H1 (cell line): ENCODE measurements at regions not wholly inside any gene's neighbourhood (a gene's known extent, or its start where the extent isn't known, plus 50 kb on each side); places are given as distances from the start of the nearest gene placed in this dataset.

Experiments used
- CTCF ChIA-PET: fragments of 300-600 bp; sonication (Branson Sonifier 250); formaldehyde crosslinking; loops from one replicate; lab custom pipeline; 2021; ENCODE audit not compliant: partially characterized antibody; lab: Charles Lee
- POLR2A ChIA-PET: fragments of 300-600 bp; sonication (Branson Sonifier 250); formaldehyde crosslinking; loops from one replicate; lab custom pipeline; 2021; ENCODE audit warnings: inconsistent platforms; ENCODE audit not compliant: partially characterized antibody; lab: Charles Lee
- DNase-seq, 2 experiments: peaks; one replicate each; pipeline versions ENCODE4 v3.0.0 to v3.0.0-alpha.2; 2010 to 2022; ENCODE audit warnings: low spot score in 2 of 2, low read depth in 1 of 2, mixed read lengths in 1 of 2
- FAIRE-seq: peaks from 2 replicates; lab custom pipeline; 2011; peaks lifted over from hg19 to GRCh38; lab: Jason Lieb, UNC
- H2AFZ ChIP-seq: 2 replicates; pipeline ENCODE4 v1.8.1; 2012; ENCODE audit warnings: low read length, inconsistent platforms
- H2AK5ac ChIP-seq: 2 replicates; pipeline ENCODE4 v1.6.1; 2013; ENCODE audit warnings: low read depth, low read length
- H2BK120ac ChIP-seq: replicated peaks from 2 replicates; pipeline ENCODE3; 2013; ENCODE audit warnings: low read depth, low read length, inconsistent platforms
- H2BK12ac ChIP-seq: 2 replicates; pipeline ENCODE4 v1.6.1; 2013; ENCODE audit warnings: low read depth, low read length
- H2BK15ac ChIP-seq: 2 replicates; pipeline ENCODE4 v1.6.1; 2013; ENCODE audit warnings: low read length
- H2BK20ac ChIP-seq: 2 replicates; pipeline ENCODE4 v1.6.1; 2013; ENCODE audit warnings: low read length
- H2BK5ac ChIP-seq: 2 replicates; pipeline ENCODE4 v1.6.1; 2013; ENCODE audit warnings: low read depth, low read length
- H3K14ac ChIP-seq: 2 replicates; pipeline ENCODE4 v1.6.1; 2013; ENCODE audit warnings: inconsistent platforms; ENCODE audit not compliant: insufficient read length
- H3K18ac ChIP-seq: 2 replicates; pipeline ENCODE4 v1.6.1; 2013; ENCODE audit warnings: low read length; ENCODE audit errors: extremely low read depth
- H3K23ac ChIP-seq: 2 replicates; pipeline ENCODE4 v1.6.1; 2013; ENCODE audit warnings: inconsistent platforms; ENCODE audit not compliant: insufficient read length
- H3K23me2 ChIP-seq: 2 replicates; pipeline ENCODE4 v1.6.1; 2013; ENCODE audit warnings: low read depth, low read length
- H3K27ac ChIP-seq: 2 replicates; pipeline ENCODE4 v1.6.1; 2011; ENCODE audit warnings: low read depth, low read length, inconsistent platforms
- H3K27me3 ChIP-seq, 4 experiments: replicated peaks in 1 of 4; 1 replicate in 1 of 4; 2 replicates in 3 of 4; pipeline versions ENCODE4 v1.6.1 to v1.8.1; 2011 to 2013; ENCODE audit warnings: low read length in 3 of 4, mild to moderate bottlenecking in 3 of 4, inconsistent platforms in 2 of 4, mixed read lengths in 2 of 4, moderate library complexity in 1 of 4; ENCODE audit not compliant: control insufficient read depth in 3 of 4, insufficient read depth in 3 of 4; ENCODE audit errors: extremely low read depth in 1 of 4
- H3K36me3 ChIP-seq, 4 experiments: 2 replicates each; pipeline versions ENCODE4 v1.6.1 to v1.8.1; 2011 to 2013; ENCODE audit warnings: mild to moderate bottlenecking in 4 of 4, low read length in 3 of 4, moderate library complexity in 2 of 4, control low read depth in 1 of 4, inconsistent platforms in 1 of 4; ENCODE audit not compliant: insufficient read depth in 4 of 4, control insufficient read depth in 2 of 4
- H3K4ac ChIP-seq: replicated peaks from 2 replicates; pipeline ENCODE3; 2013; ENCODE audit warnings: low read length, low read depth, mixed read lengths, inconsistent platforms; ENCODE audit not compliant: insufficient read length
- H3K4me1 ChIP-seq, 4 experiments: replicated peaks in 1 of 4; 1 replicate in 1 of 4; 2 replicates in 3 of 4; pipeline versions ENCODE4 v1.6.1 to v1.8.1; 2011 to 2013; ENCODE audit warnings: low read length in 3 of 4, inconsistent platforms in 2 of 4, mixed read lengths in 1 of 4; ENCODE audit not compliant: insufficient read depth in 4 of 4, control insufficient read depth in 3 of 4
- H3K4me2 ChIP-seq, 2 experiments: 2 replicates each; pipeline versions ENCODE4 v1.6.1 to v1.8.1; 2011 to 2013; ENCODE audit warnings: low read depth in 2 of 2, low read length in 2 of 2, control low read depth in 1 of 2, inconsistent platforms in 1 of 2, mild to moderate bottlenecking in 1 of 2; ENCODE audit not compliant: insufficient read depth in 1 of 2
- H3K4me3 ChIP-seq, 4 experiments: fragments of 200-600, 300-600 bp in 1 of 4; sonication (generic), shearing (Covaris generic), sonication (Bioruptor Twin) in 1 of 4; 2 replicates each; pipeline versions ENCODE4 v1.5.1 to v1.8.1; 2011 to 2016; ENCODE audit warnings: low read length in 4 of 4, low read depth in 3 of 4, control low read depth in 2 of 4, inconsistent platforms in 2 of 4, mild to moderate bottlenecking in 2 of 4, mixed read lengths in 1 of 4, moderate library complexity in 1 of 4; ENCODE audit not compliant: insufficient read depth in 2 of 4; ENCODE audit errors: extremely low read depth in 1 of 4
- H3K56ac ChIP-seq: replicated peaks from 2 replicates; pipeline ENCODE3; 2013; ENCODE audit warnings: low read depth, mild to moderate bottlenecking, mixed read lengths, low read length, inconsistent platforms; ENCODE audit not compliant: insufficient read length
- H3K79me1 ChIP-seq: 2 replicates; pipeline ENCODE4 v1.6.1; 2013; ENCODE audit warnings: low read depth, low read length, control low read depth
- H3K79me2 ChIP-seq, 2 experiments: 2 replicates each; pipeline versions ENCODE4 v1.6.1 to v1.8.1; 2012 to 2013; ENCODE audit warnings: low read length in 2 of 2, mild to moderate bottlenecking in 2 of 2, inconsistent platforms in 1 of 2; ENCODE audit not compliant: insufficient read depth in 2 of 2, control insufficient read depth in 1 of 2
- H3K9ac ChIP-seq, 4 experiments: replicated peaks in 1 of 4; 1 replicate in 1 of 4; 2 replicates in 3 of 4; pipeline versions ENCODE4 v1.6.1 to v1.8.1; 2011 to 2013; ENCODE audit warnings: low read depth in 3 of 4, low read length in 3 of 4, control low read depth in 2 of 4, mild to moderate bottlenecking in 2 of 4, moderate library complexity in 2 of 4, inconsistent platforms in 1 of 4; ENCODE audit errors: extremely low read depth in 1 of 4
- H3K9me3 ChIP-seq, 2 experiments: 2 replicates each; pipeline versions ENCODE4 v1.6.1 to v1.8.1; 2012 to 2013; ENCODE audit warnings: mild to moderate bottlenecking in 2 of 2, moderate library complexity in 2 of 2, control low read depth in 1 of 2, inconsistent platforms in 1 of 2, low read depth in 1 of 2, low read length in 1 of 2, mixed read lengths in 1 of 2; ENCODE audit not compliant: insufficient read depth in 2 of 2
- H4K20me1 ChIP-seq, 2 experiments: replicated peaks in 1 of 2; 2 replicates each; pipeline versions ENCODE3 to v1.8.1; 2011 to 2013; ENCODE audit warnings: inconsistent platforms in 2 of 2, low read length in 2 of 2, mild to moderate bottlenecking in 1 of 2; ENCODE audit not compliant: insufficient read depth in 2 of 2, control insufficient read depth in 1 of 2
- H4K5ac ChIP-seq: 2 replicates; pipeline ENCODE4 v1.6.1; 2013; ENCODE audit warnings: low read length, low read depth, mixed read lengths, inconsistent platforms; ENCODE audit not compliant: insufficient read length
- H4K8ac ChIP-seq: 2 replicates; pipeline ENCODE4 v1.8.0; 2013; ENCODE audit warnings: mild to moderate bottlenecking, moderate library complexity, low read length, inconsistent platforms; ENCODE audit not compliant: insufficient read depth; ENCODE audit errors: extremely low read depth
- H4K91ac ChIP-seq: replicated peaks from 2 replicates; pipeline ENCODE3; 2013; ENCODE audit warnings: low read length, mixed read lengths, inconsistent platforms; ENCODE audit not compliant: insufficient read length
- BCL11A ChIP-seq, 2 experiments: IDR thresholded peaks; one replicate each; pipeline ENCODE4 v1.6.1; 2011; ENCODE audit warnings: low read depth in 2 of 2, low read length in 2 of 2, mild to moderate bottlenecking in 2 of 2
- BRCA1 ChIP-seq: IDR thresholded peaks from 2 replicates; pipeline ENCODE4 v1.6.1; 2012; ENCODE audit warnings: low read depth, low read length, improper control_type of control experiment
- CREB1 ChIP-seq: IDR thresholded peaks from 2 replicates; pipeline ENCODE4 v1.6.1; 2012; ENCODE audit warnings: inconsistent platforms
- FOSL1 ChIP-seq: IDR thresholded peaks from 2 replicates; pipeline ENCODE4 v1.6.1; 2011; ENCODE audit warnings: mild to moderate bottlenecking, low read depth, low read length, moderate library complexity; ENCODE audit not compliant: insufficient read depth
- GABPA ChIP-seq: IDR thresholded peaks from 2 replicates; pipeline ENCODE4 v1.6.1; 2011; ENCODE audit warnings: mild to moderate bottlenecking, low read length, moderate library complexity, borderline replicate concordance; ENCODE audit not compliant: insufficient read depth
- HDAC2 ChIP-seq, 2 experiments: fragments of 300-600 bp in 1 of 2; sonication (generic) in 1 of 2; IDR thresholded peaks; 2 replicates each; pipeline ENCODE4 v1.6.1; 2011 to 2012; ENCODE audit warnings: low read depth in 2 of 2, low read length in 2 of 2, mild to moderate bottlenecking in 2 of 2, moderate library complexity in 2 of 2, borderline replicate concordance in 1 of 2, inconsistent platforms in 1 of 2
- KDM5A ChIP-seq: fragments of 200-600 bp; IDR thresholded peaks from 2 replicates; pipeline ENCODE4 v1.7.1; 2012; ENCODE audit warnings: mild to moderate bottlenecking, low read length, inconsistent platforms, mixed read lengths
- NANOG ChIP-seq: IDR thresholded peaks from 2 replicates; pipeline ENCODE4 v1.6.1; 2011; ENCODE audit warnings: low read length, low read depth, mild to moderate bottlenecking, inconsistent platforms; ENCODE audit not compliant: insufficient read depth, poor library complexity, severe bottlenecking
- NRF1 ChIP-seq: IDR thresholded peaks from 2 replicates; pipeline ENCODE4 v1.6.1; 2011; ENCODE audit warnings: mild to moderate bottlenecking, low read depth, low read length, improper control_type of control experiment
- PHF8 ChIP-seq: fragments of 200-600 bp; sonication (generic); conservative IDR thresholded peaks from 2 replicates; pipeline ENCODE4 v1.7.1; 2012; ENCODE audit warnings: low read depth, mild to moderate bottlenecking, inconsistent platforms, low read length, moderate library complexity
- POLR2AphosphoS5 ChIP-seq: IDR thresholded peaks from 2 replicates; pipeline ENCODE4 v1.6.1; 2011; ENCODE audit warnings: low read depth, low read length
- SP1 ChIP-seq: IDR thresholded peaks from 2 replicates; pipeline ENCODE4 v1.6.1; 2011; ENCODE audit warnings: low read depth, low read length
- SP4 ChIP-seq: IDR thresholded peaks from 2 replicates; pipeline ENCODE4 v1.6.1; 2012; ENCODE audit warnings: low read length, inconsistent platforms
- TBP ChIP-seq: IDR thresholded peaks from 2 replicates; pipeline ENCODE4 v1.6.1; 2011; ENCODE audit warnings: low read depth, low read length, improper control_type of control experiment
- ZNF274 ChIP-seq: IDR thresholded peaks from 2 replicates; pipeline ENCODE4 v1.7.0; 2012; ENCODE audit warnings: low read length, borderline replicate concordance; ENCODE audit errors: extremely low read depth
- WGBS, 2 experiments: shearing (Covaris generic) in 1 of 2; methylation state at CpG; one replicate each; pipeline versions ENCODE4 v1.1.6 to v1.1.7; 2013 to 2015; ENCODE audit warnings: low lambda C conversion rate in 2 of 2, mixed read lengths in 2 of 2, inconsistent platforms in 1 of 2, low coverage in 1 of 2, missing lambda C conversion rate in 1 of 2; ENCODE audit not compliant: insufficient replicate concordance in 2 of 2, insufficient coverage in 1 of 2, insufficient read length in 1 of 2; ENCODE audit errors: extremely low coverage in 1 of 2, missing lambda C conversion rate in 1 of 2; 5-methylcytosine and 5-hydroxymethylcytosine counted together
- TF ChIP-seq, protein P1 (sequence below): IDR thresholded peaks from 2 replicates; pipeline ENCODE4 v1.6.1; 2012; ENCODE audit warnings: inconsistent platforms

GRCh38 chrX:28312259-28312658, 275.0 kb upstream of the IL1RAPL1 start:
- H2AFZ ChIP-seq, result no peak overlapping the region
- no peak overlapping the region for H3K27ac ChIP-seq
- ChIA-PET CTCF (no interaction called here), POLR2A (no interaction called here)
- H3K56ac ChIP-seq, result no peak overlapping the region
- no peak for FAIRE-seq
- H3K4me2 ChIP-seq, result no peak overlapping the region
- no peak overlapping the region for H3K18ac ChIP-seq
- 90% methylated on average over 3 of the region's 3 CpGs; no CpG with 5 or more reads in 1 of the 2 experiments for WGBS, 2 experiments
- no peaks in the 10 kb centered on the region for H3K79me1 ChIP-seq
- H2BK120ac ChIP-seq, result no peak overlapping the region
- no peaks in the 10 kb centered on the region for H3K4me1 ChIP-seq
- no peak overlapping the region for H2BK12ac ChIP-seq
- no peak overlapping the region for H2AK5ac ChIP-seq
- no peak overlapping the region for H3K9ac ChIP-seq
- H3K79me2 ChIP-seq, result no peaks in the 10 kb centered on the region
- no peaks in the 10 kb centered on the region for H3K9me3 ChIP-seq
- H3K23me2 ChIP-seq, result no peaks in the 10 kb centered on the region
- H2BK15ac ChIP-seq, result no peak overlapping the region
- H4K8ac ChIP-seq, result no peak overlapping the region
- H3K4ac ChIP-seq, result no peak overlapping the region
- no peak overlapping the region for H4K91ac ChIP-seq
- no peak overlapping the region for H2BK20ac ChIP-seq
- no peak for DNase-seq
- no peaks in the 10 kb centered on the region for H4K20me1 ChIP-seq
- no peak overlapping the region for H4K5ac ChIP-seq
- H2BK5ac ChIP-seq, result no peak overlapping the region
- no peaks in the 10 kb centered on the region for H3K27me3 ChIP-seq
- no peak overlapping the region for H3K23ac ChIP-seq
- no peaks in the 10 kb centered on the region for H3K36me3 ChIP-seq
- H3K14ac ChIP-seq, result no peak overlapping the region
- H3K4me3 ChIP-seq, result no peak overlapping the region
- TF ChIP-seq NRF1 (no peak), POLR2AphosphoS5 (no peak), CREB1 (no peak), KDM5A (no peak), SP1 (no peak), SP4 (no peak), BRCA1 (no peak), BCL11A (IDR thresholded peaks at IDR 0.05; ENCODE audit: low read depth in 2 of 2, low read length in 2 of 2) (no peak), FOSL1 (no peak), PHF8 (no peak), TBP (no peak), HDAC2 (IDR thresholded peaks at IDR 0.05; ENCODE audit: borderline replicate concordance in 1 of 2, low read depth in 2 of 2, low read length in 2 of 2) (no peak), GABPA (no peak), ZNF274 (no peak), NANOG (no peak)
- TF ChIP-seq, protein P1, sequence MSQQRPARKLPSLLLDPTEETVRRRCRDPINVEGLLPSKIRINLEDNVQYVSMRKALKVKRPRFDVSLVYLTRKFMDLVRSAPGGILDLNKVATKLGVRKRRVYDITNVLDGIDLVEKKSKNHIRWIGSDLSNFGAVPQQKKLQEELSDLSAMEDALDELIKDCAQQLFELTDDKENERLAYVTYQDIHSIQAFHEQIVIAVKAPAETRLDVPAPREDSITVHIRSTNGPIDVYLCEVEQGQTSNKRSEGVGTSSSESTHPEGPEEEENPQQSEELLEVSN, result no peak
